GM12891 (cell line): ENCODE measurements at regions not wholly inside any gene's neighbourhood (a gene's known extent, or its start where the extent isn't known, plus 50 kb on each side); places are given as distances from the start of the nearest gene placed in this dataset.

Experiments used
- PAX5 ChIP-seq: IDR thresholded peaks from 2 replicates; pipeline ENCODE4 v1.6.1; 2011; ENCODE audit warnings: low read length, moderate library complexity, mild to moderate bottlenecking; ENCODE audit not compliant: insufficient read depth, severe bottlenecking
- POLR2A ChIP-seq: IDR thresholded peaks from 2 replicates; pipeline ENCODE4 v1.6.1; 2011; ENCODE audit warnings: low read depth, low read length, control low read depth
- POLR2AphosphoS5 ChIP-seq: IDR thresholded peaks from 2 replicates; pipeline ENCODE4 v1.6.1; 2011; ENCODE audit warnings: low read depth, low read length, control low read depth
- POU2F2 ChIP-seq: IDR thresholded peaks from 2 replicates; pipeline ENCODE4 v1.6.1; 2011; ENCODE audit warnings: low read depth, mild to moderate bottlenecking, control low read depth, low read length, moderate library complexity
- SPI1 ChIP-seq: IDR thresholded peaks from 2 replicates; pipeline ENCODE4 v1.6.1; 2011; ENCODE audit warnings: low read depth, low read length, control low read depth
- TAF1 ChIP-seq: IDR thresholded peaks from 2 replicates; pipeline ENCODE4 v1.6.1; 2011; ENCODE audit warnings: low read depth, low read length, control low read depth

DNA sequence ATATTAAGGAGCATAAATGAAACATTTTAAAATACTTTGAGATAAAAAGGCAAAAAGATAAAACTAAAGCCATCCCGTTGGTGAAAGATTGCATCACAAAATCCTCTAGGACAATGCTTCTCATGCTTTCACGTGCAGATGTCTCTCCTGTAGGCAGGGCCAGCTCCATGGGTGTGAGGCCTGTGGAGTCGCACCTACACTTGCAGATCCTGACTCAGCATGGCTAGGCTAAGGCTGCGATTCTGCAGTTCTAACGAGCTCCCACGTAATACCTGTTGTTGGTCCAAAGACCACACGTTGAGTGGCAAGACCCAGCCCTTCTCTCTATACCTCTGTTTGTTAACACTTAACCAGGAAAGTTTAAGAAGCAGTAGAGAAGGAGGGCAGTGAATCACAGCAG is 62.1 kb upstream of the CAPRIN1 start:
- no peak for TF ChIP-seq POLR2A
- no peak for TF ChIP-seq TAF1
- no peak for TF ChIP-seq POLR2AphosphoS5
- TF ChIP-seq SPI1 = no peak
- no peak for TF ChIP-seq PAX5
- TF ChIP-seq POU2F2 = no peak
